ENCODE measurements at regions not wholly inside any gene's neighbourhood (a gene's known extent, or its start where the extent isn't known, plus 50 kb on each side); places are given as distances from the start of the nearest gene placed in this dataset.
"Not testable (repeated sequence)": the region's sequence is repeated elsewhere in the genome, so short reads cannot be mapped to it uniquely, and the experiment has no call there.

DNA sequence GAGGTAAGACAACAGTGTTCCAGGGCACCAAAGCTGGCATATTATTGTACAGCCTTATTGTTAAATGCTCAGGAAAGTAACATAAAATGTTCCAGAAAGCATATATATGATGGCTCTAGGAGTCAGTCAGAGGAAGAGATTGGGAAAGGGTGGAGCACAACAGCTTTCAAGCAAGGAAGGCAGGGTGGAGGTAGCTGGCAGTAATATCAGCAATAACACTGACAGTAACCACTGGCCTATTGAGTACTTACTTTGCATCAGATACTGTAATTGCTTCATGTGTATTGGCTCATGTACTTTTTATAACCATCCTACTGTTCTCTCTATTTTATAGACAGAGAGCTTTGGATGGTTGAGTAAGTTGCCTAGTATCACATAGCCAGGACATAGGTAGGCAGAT, 830.2 kb downstream of the DHX35 start:
- DNase-seq = no peak

DNA sequence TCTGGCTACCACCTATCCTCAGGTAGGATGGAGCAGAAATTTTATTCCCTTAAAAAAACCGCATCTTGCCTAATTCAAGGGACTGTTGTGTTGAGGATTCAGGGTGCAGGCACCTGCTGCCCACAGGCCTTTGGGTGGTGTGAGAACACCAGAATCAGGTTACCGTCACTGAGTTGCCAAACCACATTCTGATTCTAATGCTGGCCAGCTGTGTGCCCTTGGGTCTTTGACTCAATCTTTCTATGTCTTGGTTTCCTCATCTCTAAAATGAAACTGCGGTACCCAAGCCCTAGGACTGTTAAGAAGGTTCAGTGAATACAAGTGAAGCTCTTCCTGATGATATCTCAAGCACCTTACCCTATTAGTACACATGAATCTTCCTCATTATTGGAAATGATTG, 827.3 kb downstream of the DHX35 start:
- DNase-seq = no peak

DNA sequence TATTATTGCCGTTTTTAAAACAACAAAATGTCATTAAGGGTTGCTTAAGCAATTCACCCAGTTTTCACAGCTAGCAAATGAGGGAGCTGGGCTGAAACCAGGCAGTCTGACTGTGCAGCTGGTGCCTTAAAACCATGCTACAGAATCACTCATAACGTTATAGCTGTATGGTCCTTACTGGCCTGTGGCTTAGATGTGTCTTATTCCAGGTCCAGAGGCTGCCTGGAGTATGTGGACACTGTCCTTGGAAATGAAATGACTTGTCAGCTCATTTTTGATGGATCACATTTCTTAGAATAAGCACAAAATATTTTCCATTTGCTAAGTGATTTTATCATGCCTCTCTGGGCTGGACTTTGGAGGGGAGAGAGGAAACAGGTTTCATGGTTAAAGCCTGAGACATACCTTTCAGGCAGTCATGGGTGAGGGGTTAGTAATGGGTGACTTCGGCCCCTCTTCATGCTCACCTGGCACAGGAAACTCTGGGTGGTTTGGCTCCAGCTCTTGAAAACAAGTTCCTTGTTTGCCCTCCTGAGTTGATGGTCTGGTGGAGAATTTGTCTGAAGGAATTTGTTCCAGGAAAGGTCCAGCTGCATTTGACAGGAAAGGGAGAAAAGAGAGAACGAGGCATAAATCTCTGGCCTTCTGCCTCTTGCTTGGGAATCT, 823.2 kb downstream of the DHX35 start:
- no peak for DNase-seq

DNA sequence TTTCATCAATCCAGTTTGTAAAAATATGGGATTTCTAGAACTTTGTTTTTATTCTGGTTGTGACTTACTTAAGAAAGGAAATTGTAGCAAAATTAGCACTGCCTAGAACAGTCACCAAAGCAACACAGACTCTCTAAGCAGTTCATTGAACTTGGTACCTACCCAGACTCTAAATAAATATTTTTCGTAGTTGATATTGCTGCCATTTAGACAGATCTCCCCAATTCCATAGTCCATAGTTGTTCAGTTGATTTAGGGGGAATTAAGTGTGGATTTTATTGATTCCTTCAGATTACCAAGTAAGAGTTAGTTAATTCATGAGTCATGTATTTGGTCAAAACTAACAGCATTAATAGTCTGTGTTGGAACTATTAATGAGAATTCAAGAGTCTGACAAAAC, 822.5 kb downstream of the DHX35 start:
- DNase-seq = no peak

DNA sequence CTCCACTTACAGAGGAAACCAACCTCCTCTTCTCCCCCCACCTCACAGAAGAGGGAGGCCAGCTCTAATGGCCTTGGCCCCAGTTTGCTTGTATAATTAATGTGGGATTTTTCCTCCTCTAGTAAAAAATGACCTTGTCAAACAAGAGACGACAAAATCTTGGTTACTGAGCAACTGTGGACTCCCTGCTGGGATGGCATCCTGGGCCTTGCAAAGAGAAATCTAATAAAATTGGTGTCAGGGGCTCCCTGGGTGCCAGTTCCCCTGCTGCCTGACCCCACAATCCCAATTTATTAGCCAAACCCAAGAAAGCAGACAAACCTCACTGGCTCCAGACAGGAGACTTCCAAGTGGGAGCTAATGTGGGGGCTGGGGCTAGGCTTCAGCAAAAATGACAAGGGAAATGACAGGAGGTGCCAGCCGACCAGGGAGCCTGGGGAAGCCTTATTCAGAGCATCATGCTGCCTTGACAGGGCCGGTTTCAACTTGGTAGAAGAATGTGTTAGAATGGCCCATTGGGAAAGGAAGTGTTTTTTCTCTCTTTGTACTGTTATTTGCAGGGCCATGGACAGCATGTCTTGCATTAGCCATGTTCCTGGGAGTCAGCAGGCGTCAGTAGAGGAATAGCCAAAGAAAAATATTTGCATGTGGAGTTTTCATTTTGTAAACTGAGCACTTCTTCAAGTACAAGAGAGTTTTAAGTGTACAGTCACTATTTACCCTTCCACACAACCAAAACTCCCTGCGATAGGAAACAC, 816.9 kb downstream of the DHX35 start:
- no peak for DNase-seq

DNA sequence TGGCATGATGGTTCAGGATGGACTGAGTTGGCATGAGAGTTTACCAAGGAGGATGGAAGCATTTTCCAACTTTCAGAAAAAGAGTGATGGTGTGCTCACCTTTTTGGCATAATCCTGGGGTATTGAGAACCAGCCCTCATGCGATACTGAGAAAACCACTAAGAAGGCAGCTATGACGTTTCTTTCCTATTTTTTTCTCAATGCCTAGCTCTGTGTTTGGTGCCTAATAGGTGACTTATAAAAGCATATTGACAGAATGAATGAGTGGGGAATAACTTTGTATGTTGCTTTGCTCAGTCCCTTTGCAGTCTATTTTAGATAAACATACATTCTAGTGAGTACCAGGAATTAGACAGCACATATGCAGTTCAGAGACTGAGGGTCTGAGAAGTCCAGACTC, 816.3 kb downstream of the DHX35 start:
- no peak for DNase-seq

DNA sequence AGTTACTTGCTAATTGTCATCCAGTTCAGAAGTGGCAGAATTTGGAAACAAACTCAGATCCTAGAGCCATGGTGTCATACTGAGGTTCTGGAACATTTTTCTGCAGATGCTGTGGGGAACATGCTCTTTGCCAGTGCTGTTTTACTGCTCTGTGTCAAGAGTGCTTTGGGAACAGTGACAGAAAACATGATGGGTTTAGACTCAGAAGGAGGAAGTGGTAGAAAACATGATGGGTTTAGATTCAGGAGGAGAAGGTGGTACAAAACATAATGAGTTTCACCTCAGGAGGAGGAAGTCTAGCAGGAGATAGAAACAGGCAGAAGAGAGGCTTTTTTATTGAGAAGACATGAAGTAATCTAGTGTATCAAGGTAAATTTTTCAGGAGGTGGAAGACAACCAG, 815.5 kb downstream of the DHX35 start:
- DNase-seq = no peak

DNA sequence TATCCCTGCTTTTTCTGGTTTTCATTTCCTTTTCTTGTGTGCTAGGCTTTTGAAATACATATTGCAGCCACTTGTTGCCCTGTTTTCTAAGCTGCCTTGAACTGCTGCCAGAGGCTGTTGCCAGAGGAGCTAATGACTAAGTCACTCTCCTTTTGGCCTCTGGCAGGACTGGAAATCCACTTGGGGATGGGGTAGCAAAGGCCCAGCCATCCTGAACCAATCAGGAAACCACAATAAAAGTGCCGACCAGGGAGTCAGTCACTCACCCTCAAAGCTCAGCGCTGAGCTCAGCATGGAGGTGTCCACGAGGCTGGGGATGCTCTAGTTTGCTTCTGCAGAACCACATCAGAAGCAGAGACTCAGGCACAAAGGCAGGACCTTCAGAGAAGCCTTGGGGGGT, 813.0 kb downstream of the DHX35 start:
- no peak for DNase-seq

DNA sequence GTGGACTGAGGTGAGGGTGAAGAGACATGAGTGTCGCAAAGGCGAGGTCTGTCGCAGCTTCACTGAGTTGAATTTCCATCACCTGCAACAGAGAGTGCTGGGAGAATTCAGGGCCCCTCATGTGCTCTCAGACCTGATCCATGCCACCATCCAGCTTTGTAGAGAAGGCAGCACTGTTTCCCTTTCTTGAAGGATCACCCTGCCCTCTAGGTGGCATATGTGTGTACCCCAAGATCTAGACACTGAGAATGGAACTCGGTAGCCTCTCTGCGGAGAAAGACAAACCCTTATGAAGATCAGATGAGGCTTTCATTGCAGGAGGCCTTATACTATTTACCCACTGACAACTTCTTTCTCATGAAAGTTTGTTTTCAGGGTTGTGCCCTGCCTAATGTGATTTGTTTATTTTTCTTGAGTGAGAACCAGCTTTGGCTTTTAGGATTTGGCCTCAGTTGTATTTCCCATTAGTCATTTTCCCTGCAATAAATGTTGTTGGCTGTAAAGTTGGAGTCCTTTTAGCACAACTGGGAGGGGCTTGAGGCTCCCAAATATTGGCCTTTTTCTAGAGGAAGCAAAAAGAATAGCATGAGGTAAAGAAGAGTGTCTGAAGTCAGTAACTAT, 811.3 kb downstream of the DHX35 start:
- no peak for DNase-seq

DNA sequence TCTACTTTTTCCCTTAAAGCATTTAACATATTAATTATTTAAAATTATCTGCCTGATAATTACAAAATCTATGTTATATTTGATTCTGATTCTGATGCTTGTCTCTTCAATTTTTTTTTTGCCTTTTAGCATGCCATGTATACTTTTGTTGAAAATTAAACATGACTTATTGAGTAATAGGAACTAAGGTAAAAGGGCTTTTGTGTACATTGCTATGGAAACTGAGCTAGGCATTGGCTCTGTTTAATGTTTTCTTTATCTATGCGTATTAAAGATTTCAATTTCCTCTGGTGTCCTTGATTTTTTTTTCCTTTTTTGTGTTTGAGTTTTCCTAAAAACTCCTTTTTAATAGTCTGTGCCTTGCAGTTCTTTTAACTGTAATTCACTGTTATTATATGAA, 805.2 kb downstream of the DHX35 start:
- no peak for DNase-seq

DNA sequence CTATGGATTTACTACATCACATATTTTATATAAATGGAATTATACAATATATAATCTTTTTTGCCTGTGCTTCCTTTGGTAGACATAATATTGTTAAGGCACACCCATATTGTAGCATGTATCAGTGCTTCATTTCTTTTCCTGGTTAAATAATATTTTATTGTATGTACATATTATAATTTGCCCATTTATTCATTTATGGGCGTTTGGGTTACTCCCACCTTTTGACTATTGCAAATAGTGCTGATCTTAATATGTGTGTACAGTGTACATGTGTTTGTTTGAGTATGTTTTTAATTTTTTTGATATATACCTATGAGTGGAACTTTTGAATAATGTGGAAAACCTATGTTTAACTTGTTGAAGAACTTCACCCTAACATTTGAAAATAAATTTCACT, 804.2 kb downstream of the DHX35 start:
- DNase-seq = no peak

DNA sequence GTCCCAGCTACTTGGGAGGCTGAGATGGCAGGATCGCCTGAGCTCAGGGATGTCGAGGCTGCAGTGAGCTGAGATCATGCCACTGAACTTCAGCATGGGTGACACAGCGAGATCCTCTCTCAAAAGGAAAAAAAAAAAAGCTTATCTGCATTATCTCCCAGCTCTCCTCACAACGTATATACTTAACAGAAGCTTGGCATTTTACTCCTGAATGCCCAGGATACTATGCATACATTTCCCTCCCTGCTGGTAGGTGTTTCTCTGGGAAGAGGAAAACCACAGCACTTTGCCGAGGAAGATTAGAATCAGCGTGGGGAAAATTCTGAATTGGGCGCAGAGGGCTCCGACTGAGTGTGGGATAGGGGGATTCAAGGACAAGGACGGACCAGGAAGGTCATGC, 800.6 kb downstream of the DHX35 start:
- no peak for DNase-seq

DNA sequence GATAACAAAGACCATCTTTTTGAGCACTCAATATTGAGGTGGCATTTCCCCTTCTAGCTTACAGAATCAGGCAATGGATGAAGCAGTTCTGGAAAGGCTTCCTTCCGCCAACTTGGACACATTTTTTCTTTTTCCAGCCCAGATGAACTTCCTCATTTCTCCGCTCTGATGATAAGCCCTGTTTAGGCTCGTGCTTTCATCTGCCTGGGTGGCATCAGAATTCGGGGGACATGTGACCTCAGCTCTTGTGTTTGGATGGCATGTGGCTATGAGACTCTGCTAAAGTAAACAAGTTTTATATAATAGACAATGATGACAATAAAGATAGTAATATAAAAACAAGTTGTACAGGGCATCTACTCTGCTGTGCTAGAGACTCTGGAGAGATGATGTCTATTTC, 796.7 kb downstream of the DHX35 start:
- no peak for DNase-seq

DNA sequence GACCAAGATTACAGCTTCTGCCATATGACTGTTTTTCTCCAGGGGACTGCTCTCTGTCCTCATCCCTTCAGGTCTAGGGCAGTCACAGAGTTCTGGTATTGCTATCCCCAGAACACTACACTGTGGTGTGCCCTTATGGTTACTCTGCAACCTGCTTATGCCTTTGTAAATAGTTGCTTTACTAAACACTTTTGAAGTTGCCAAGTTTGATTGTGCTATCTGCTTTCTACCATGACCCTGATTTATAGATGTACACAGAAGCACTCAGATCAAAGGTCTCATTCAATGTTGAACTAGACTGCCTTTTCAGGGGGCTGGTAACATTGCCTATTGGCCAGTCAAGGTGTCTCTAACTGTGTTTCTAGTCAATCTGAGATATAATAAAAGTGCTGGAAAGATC, 794.7 kb downstream of the DHX35 start:
- no peak for DNase-seq

DNA sequence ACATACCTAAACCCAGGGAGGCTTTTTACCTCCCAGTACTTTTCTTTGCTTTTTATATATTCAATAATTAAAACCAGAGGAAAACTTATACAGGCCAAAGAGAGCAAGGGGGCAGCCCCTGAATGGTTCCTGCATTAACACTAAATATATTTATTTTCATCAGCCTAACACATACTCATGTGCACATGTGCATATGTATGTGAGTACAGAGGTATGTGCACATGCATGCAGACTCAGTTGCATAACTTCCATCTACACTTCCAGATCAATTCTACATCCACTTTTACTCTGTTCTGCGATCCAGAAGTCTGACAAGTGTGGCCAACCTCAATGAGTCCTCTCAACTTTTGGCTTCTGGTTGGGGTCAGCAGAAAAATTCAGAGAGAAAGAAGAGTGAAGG, 794.2 kb downstream of the DHX35 start:
- DNase-seq = no peak

DNA sequence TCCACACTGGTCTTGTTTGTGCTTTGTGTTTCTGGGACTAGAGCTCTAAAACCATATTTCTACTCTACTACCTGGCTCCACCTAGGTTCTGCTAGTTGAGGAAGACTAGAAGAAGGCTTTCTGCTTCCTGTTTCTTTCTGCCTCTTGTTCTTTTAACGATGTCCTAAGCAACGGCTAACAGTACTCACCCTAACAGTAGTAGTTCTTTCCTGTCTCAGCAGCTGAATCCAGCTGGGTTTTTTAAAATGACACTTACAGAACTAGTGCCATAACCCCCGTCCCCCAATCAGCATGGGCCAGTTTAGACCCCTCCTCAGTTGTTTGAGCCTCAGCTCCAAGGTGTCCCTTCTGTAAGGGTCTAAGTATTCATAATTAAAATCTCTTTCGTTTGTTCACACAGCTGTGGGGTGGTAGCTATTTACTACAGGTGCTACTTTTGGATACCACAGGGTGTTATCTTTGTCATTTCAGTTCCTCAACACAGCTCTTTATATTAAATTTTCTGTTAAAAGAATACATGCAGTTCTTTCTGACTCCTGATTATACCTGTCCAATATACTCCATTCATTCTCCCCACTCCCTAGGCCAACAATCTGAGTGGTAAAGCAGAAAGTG, 790.2 kb downstream of the DHX35 start:
- DNase-seq = no peak

DNA sequence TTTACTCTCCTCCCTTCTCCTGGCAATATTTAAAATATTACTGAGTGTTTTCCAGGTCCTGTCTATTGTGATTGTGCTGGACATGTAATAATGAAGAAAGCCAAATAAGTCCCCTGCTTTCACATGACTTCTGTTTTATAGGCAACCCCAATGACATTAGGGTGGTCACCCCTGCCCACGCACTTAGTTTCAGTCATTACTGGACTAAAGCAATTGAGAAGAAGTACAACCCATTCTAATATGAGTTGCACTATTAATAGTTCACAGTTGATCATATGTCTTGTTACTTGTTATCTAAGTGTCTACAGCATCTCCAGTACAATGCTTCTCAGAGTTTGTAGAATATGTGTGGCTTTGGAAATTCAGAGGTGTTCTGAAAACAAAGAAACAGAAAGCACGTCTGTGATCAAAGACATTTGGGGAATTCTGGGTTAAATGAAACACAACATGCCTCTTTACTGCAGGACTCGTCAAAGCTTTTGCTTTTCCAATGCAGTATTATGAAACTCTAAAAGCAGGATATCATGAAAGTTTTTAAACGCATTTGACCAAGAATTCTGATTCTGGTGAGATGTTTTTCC, 789.5 kb downstream of the DHX35 start:
- DNase-seq = no peak

DNA sequence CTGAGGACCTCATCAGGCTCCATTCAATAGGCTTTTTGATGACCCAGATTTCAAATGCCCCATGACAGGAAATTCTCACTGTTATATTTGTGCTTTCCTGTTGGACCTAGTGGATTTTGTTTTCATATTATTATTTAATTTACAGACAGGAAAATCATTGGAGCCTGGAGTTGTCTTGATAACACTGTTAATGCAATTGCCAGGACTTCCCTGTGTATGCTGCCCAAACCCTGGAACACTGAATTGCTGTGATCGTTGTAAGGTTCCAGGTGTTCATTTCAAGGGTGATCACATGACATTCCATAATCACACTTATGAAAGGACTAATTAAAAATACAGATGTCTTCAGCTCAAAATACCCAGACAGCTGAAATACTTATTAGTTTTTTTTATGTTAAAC, 783.2 kb downstream of the DHX35 start:
- no peak for DNase-seq

DNA sequence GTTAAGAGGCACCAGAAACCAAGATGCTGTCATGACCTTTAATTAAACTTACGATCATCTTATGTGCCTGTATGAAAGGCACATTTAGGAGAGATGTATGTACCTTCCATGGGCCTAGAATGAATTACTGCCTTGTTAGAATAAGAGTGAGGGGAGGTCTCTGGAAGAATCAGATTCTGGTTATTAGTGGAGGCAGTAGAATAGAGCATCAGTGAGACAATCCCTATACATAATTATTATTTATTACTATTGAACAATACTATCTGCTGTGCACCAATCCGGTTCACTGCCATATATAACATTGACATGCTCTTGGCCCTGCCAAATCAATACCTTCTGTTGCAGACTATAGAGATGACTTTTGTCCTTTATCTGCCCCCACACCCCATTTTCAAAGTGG, 776.5 kb downstream of the DHX35 start:
- no peak for DNase-seq

DNA sequence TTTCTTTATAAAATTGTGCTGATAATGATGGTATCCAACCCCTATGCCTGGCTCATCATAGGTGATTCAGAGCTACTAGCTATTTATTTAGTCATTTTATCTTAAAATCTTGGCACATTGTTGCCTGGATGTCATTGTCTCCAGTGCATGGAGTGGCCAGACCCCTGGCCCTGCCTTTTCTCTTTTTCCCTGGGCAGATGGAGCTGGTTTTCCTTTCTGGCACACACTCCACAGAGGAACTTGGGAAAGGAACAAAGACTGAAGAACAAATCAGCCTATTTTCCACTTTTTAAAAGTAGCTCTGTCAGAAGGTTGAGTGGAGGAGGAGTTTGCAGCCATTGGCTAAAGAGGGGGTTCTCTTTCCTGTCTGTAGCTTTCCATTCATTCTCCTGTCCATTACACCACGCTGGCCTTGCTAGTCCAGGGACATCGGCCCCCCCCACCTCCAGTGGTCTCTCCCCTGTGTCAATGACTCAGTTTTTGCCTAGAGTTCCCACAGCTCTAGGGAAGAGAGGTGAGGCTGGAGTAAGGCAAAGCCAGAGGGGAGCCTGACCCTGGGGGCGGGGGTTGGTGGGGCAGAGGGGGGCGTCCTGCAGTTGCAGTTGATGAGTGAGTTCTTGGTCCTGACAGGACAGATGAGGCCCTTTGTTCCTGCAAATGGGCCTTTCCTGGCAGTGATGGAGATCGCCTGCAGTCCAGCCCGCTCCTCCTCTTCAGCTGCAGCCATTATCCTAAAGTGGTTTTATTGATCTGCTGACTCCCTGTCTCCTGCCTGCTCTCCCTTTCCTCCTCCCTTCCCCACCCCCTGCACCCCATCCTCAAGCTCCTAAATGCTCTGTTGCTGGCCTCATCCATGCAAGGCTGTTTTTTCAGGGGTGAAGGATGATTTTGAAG, 774.5 kb downstream of the DHX35 start:
- DNase-seq = no peak

DNA sequence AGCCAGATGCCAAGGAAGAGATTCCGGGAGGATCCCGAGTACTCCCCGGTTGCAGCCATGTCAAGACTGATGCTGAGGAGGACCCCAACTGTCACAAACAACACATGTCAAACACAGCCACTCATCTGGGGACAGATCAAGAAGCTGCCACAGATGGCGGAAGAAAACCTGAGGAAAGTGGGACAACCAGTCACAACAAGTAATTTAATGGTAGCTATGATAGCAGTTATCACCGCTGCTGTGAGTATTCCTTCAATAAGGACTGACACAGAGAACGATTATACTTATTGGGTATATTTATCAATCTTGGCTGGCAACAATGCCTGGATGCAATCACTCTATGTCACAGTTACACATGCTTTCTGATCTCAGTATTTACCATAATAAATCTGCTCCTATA, 763.4 kb downstream of the DHX35 start:
- DNase-seq = not testable (repeated sequence)

DNA sequence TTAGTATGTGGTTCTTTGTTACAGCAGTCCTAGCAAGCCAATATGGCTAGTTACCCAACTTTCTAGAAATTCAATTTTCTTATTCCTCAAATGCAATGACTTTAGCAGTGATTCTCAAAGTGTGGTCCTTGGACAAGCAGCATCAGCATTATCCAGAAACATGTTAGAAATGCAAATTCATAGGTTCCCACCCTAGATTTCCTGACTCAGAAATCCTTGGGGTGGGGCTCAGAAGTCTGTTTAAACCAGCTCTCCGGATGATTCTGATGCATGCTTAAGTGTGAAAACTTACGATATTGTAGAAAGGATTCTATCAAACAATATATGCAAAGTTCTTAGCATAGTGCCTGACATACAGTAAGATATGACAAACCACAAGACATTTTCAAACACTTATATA, 757.1 kb downstream of the DHX35 start:
- no peak for DNase-seq

DNA sequence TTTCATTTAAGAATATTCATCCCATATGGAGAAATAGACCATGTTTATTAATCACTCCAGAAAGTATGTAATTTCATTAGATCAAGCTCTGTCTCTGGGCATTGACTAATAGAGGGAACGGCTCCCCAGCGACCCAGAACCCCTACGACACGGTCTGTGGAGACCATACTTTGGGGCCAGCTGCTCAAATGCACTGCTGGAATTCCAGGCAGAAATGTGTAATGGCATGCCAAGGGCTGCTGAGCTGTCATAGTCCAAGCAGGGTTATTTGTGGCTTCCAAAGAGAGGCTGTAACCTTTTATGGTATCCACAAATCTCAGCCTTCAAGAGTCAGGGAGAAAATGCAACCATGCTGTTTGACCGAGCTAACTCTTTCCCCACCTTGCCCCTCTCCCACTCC, 755.8 kb downstream of the DHX35 start:
- DNase-seq = no peak

Data from AML-193 (cell line).